A549 (cell line): ENCODE measurements at regions not wholly inside any gene's neighbourhood (a gene's known extent, or its start where the extent isn't known, plus 50 kb on each side); places are given as distances from the start of the nearest gene placed in this dataset.

Source experiments
- ATAC-seq, 2 experiments: fragments of 200-7000 bp in 1 of 2; fragments of >200 bp in 1 of 2; cut with Nextera tagmentation in 1 of 2; cut with Tn5 transposase in 1 of 2; 3 replicates each; pipeline versions ENCODE4 v1.8.0 to v1.9.1; 2018 to 2020; ENCODE audit warnings: mild to moderate bottlenecking in 1 of 2, moderate library complexity in 1 of 2
- CTCF ChIA-PET: fragments of 300-600 bp; sonication (Branson Sonifier 250); formaldehyde crosslinking; extraction: SDS; loops from one replicate; lab custom pipeline; 2021; ENCODE audit warnings: antibody characterized with exemption, inconsistent platforms; lab: Yijun Ruan, JAX
- POLR2A ChIA-PET: fragments of 350-600 bp; formaldehyde crosslinking; extraction: SDS; loops from one replicate; lab custom pipeline; 2021; ENCODE audit warnings: antibody characterized with exemption, inconsistent platforms; lab: Yijun Ruan, JAX
- DNase-seq, 2 experiments: peaks; one replicate each; pipeline versions ENCODE4 v3.0.0 to v3.0.0-alpha.2; 2011 to 2016; ENCODE audit warnings: low read depth in 1 of 2, low spot score in 1 of 2
- FAIRE-seq: peaks from 2 replicates; lab custom pipeline; 2011; peaks lifted over from hg19 to GRCh38; lab: Jason Lieb, UNC
- H3K27ac ChIP-seq, 2 experiments: fragments of >200 bp; sonication (Bioruptor Twin); formaldehyde crosslinking; 3 replicates each; pipeline ENCODE4 v1.5.1; 2016 to 2017
- H3K4me1 ChIP-seq: fragments of >200 bp; sonication (Bioruptor Twin); formaldehyde crosslinking; 3 replicates; pipeline ENCODE4 v1.6.1; 2016
- H3K4me2 ChIP-seq: fragments of >200 bp; sonication (Bioruptor Twin); formaldehyde crosslinking; 3 replicates; pipeline ENCODE4 v1.6.1; 2016
- H3K4me3 ChIP-seq: fragments of >200 bp; sonication (Bioruptor Twin); formaldehyde crosslinking; 3 replicates; pipeline ENCODE4 v1.5.1; 2016
- H3K9me3 ChIP-seq: fragments of >200 bp; sonication (Bioruptor Twin); formaldehyde crosslinking; 3 replicates; pipeline ENCODE4 v1.6.1; 2016
- ATOH8 ChIP-seq: fragments of 250-450 bp; sonication (Bioruptor Pico); IDR thresholded peaks from 2 replicates; pipeline ENCODE4 v1.5.0; 2020; ENCODE audit warnings: low read depth, mild to moderate bottlenecking, moderate library complexity
- BCL3 ChIP-seq: fragments of >200 bp; sonication (Bioruptor Twin); formaldehyde crosslinking; IDR thresholded peaks from 3 replicates; pipeline ENCODE4 v1.6.1; 2016
- CHD2 ChIP-seq: fragments of 150-350 bp; IDR thresholded peaks from 2 replicates; pipeline ENCODE4 v1.6.1; 2014; ENCODE audit warnings: low read length; ENCODE audit not compliant: partially characterized antibody
- EHF ChIP-seq: fragments of 250-450 bp; sonication (Bioruptor Pico); IDR thresholded peaks from 2 replicates; pipeline ENCODE4 v1.5.0; 2020; ENCODE audit warnings: mild to moderate bottlenecking
- EHMT2 ChIP-seq: fragments of 200-600 bp; sonication (generic); IDR thresholded peaks from 2 replicates; pipeline ENCODE4 v1.6.1; 2016; ENCODE audit warnings: antibody characterized with exemption, low read depth, mild to moderate bottlenecking, moderate library complexity
- FOSB ChIP-seq: fragments of 250-450 bp; sonication (Bioruptor Pico); IDR thresholded peaks from 2 replicates; pipeline ENCODE4 v1.5.0; 2020; ENCODE audit warnings: mild to moderate bottlenecking, moderate library complexity
- HDAC2 ChIP-seq: fragments of 200-600 bp; sonication (generic); IDR thresholded peaks from 2 replicates; pipeline ENCODE4 v1.6.1; 2016
- HEYL ChIP-seq: fragments of 250-450 bp; sonication (Bioruptor Pico); IDR thresholded peaks from 2 replicates; pipeline ENCODE4 v1.8.0; 2021; ENCODE audit warnings: mild to moderate bottlenecking, moderate library complexity
- HMGXB4 ChIP-seq: fragments of 250-450 bp; sonication (Bioruptor Pico); IDR thresholded peaks from 2 replicates; pipeline ENCODE4 v1.5.0; 2021; ENCODE audit warnings: mild to moderate bottlenecking, moderate library complexity, borderline replicate concordance
- HOXA7 ChIP-seq: fragments of 250-450 bp; sonication (Bioruptor Pico); IDR thresholded peaks from 2 replicates; pipeline ENCODE4 v1.5.0; 2020; ENCODE audit warnings: mild to moderate bottlenecking, moderate library complexity
- HOXB13 ChIP-seq: fragments of 250-450 bp; sonication (Bioruptor Pico); IDR thresholded peaks from 2 replicates; pipeline ENCODE4 v1.5.0; 2020; ENCODE audit warnings: low read depth, mild to moderate bottlenecking, moderate library complexity
- HOXB5 ChIP-seq: fragments of 250-450 bp; sonication (Bioruptor Pico); IDR thresholded peaks from 2 replicates; pipeline ENCODE4 v1.5.0; 2020; ENCODE audit warnings: mild to moderate bottlenecking, moderate library complexity
- JUNB ChIP-seq: fragments of >200 bp; sonication (Bioruptor Twin); formaldehyde crosslinking; IDR thresholded peaks from 2 replicates; pipeline ENCODE4 v1.6.1; 2016
- KDM1A ChIP-seq: fragments of 200-600 bp; sonication (generic); IDR thresholded peaks from 2 replicates; pipeline ENCODE4 v1.6.1; 2016; ENCODE audit warnings: low read depth, mild to moderate bottlenecking
- KDM5A ChIP-seq: fragments of 200-600 bp; sonication (generic); IDR thresholded peaks from 2 replicates; pipeline ENCODE4 v1.6.1; 2016; ENCODE audit warnings: antibody characterized with exemption, mild to moderate bottlenecking
- NFE2L2 ChIP-seq: fragments of 150-350 bp; conservative IDR thresholded peaks from 2 replicates; pipeline ENCODE4 v1.6.1; 2014; ENCODE audit warnings: low read length
- NPAS2 ChIP-seq: fragments of 250-450 bp; sonication (Bioruptor Pico); IDR thresholded peaks from 2 replicates; pipeline ENCODE4 v1.8.0; 2022; ENCODE audit warnings: mild to moderate bottlenecking, moderate library complexity, borderline replicate concordance
- PHF8 ChIP-seq: fragments of 200-600 bp; sonication (generic); IDR thresholded peaks from 2 replicates; pipeline ENCODE4 v1.6.1; 2016; ENCODE audit warnings: low read depth, mild to moderate bottlenecking, antibody characterized with exemption, moderate library complexity, borderline replicate concordance
- POLR2A ChIP-seq: IDR thresholded peaks from 2 replicates; pipeline ENCODE4 v1.6.1; 2012; ENCODE audit warnings: mild to moderate bottlenecking, low read length
- RARB ChIP-seq: fragments of 250-450 bp; sonication (Bioruptor Pico); IDR thresholded peaks from 2 replicates; pipeline ENCODE4 v1.8.0; 2021; ENCODE audit warnings: mild to moderate bottlenecking, moderate library complexity
- RCOR1 ChIP-seq: fragments of 150-350 bp; IDR thresholded peaks from 2 replicates; pipeline ENCODE4 v1.6.1; 2014; ENCODE audit warnings: antibody characterized with exemption, low read length, low read depth
- RFX5 ChIP-seq: fragments of 450-650 bp; IDR thresholded peaks from 2 replicates; pipeline ENCODE4 v1.7.1; 2014; ENCODE audit warnings: antibody characterized with exemption, mild to moderate bottlenecking, moderate library complexity
- RNF2 ChIP-seq: fragments of 200-600 bp; sonication (generic); IDR thresholded peaks from 2 replicates; pipeline ENCODE4 v1.6.1; 2016; ENCODE audit warnings: low read depth, mild to moderate bottlenecking, antibody characterized with exemption, moderate library complexity, borderline replicate concordance
- SREBF2 ChIP-seq: fragments of 450-650 bp; IDR thresholded peaks from 2 replicates; pipeline ENCODE4 v1.6.1; 2014; ENCODE audit warnings: mild to moderate bottlenecking, moderate library complexity
- TP53 ChIP-seq: fragments of 250-450 bp; sonication (Bioruptor Pico); IDR thresholded peaks from 2 replicates; pipeline ENCODE4 v1.5.0; 2021; ENCODE audit warnings: mild to moderate bottlenecking, moderate library complexity
- USF2 ChIP-seq: fragments of 450-650 bp; IDR thresholded peaks from 2 replicates; pipeline ENCODE4 v1.6.1; 2014; ENCODE audit warnings: antibody characterized with exemption
- ZFP36 ChIP-seq: fragments of 450-650 bp; IDR thresholded peaks from 2 replicates; pipeline ENCODE4 v1.6.1; 2014; ENCODE audit warnings: borderline replicate concordance; ENCODE audit not compliant: partially characterized antibody
- WGBS: methylation state at CpG from one replicate; pipeline ENCODE4 v1.1.6; 2017; ENCODE audit errors: missing lambda C conversion rate; 5-methylcytosine and 5-hydroxymethylcytosine counted together

GRCh38 chr2:64262071-64262470 lies 117.9 kb upstream of the PELI1 start:
- CTCF ChIA-PET = interaction anchor here (0.9 to 1.6 kb wide), 5 partner anchors 13 to 212 kb away, joined by 3 to 11 read pairs (median 3); no protein-coding TSS in a partner anchor

GRCh38 chr2:64262816-64263215 lies 118.6 kb upstream of the PELI1 start:
- no peak for ATAC-seq
- Histone ChIP-seq H3K4me2 (no peak overlapping the region), H3K4me1 (0 out of 3 replicates have a peak, but pooled peaks cover 9% of the 10 kb centered on the region), H3K9me3 (no peaks in the 10 kb centered on the region), H3K27ac (no peak overlapping the region; a peak in 1 of 6 replicates), H3K4me3 (no peak overlapping the region)
- FAIRE-seq = no peak
- WGBS = 61% methylated on average over 3 of the region's 3 CpGs
- TF ChIP-seq KDM5A (no peak), EHMT2 (no peak), ATOH8 (CRISPR knock-in tag) (no peak), RARB (CRISPR knock-in tag) (no peak), RNF2 (no peak), SREBF2 (no peak), RFX5 (no peak), BCL3 (no peak), HOXB5 (CRISPR knock-in tag) (no peak), NFE2L2 (no peak), PHF8 (no peak), POLR2A (no peak), ZFP36 (no peak), JUNB (no peak), RCOR1 (no peak), TP53 (CRISPR knock-in tag) (no peak), USF2 (no peak), CHD2 (no peak)
- ChIA-PET CTCF (interaction anchor here (1.1 to 1.6 kb wide), 3 partner anchors 13 to 213 kb away, joined by 3 to 11 read pairs (median 4); no protein-coding TSS in a partner anchor), POLR2A (no interaction called here)
- no peak for DNase-seq

More at GRCh38 chr2:64262071-64262470, 117.9 kb upstream of the PELI1 start:
- POLR2A ChIA-PET = no interaction called here
- Histone ChIP-seq H3K27ac (no peak overlapping the region; a peak in 1 of 6 replicates), H3K4me1 (0 out of 3 replicates have a peak, but pooled peaks cover 9% of the 10 kb centered on the region), H3K4me3 (no peak overlapping the region), H3K9me3 (no peaks in the 10 kb centered on the region), H3K4me2 (peak overlapping the region; percentile 20; the same call in 2 of the 3 replicates)
- ATAC-seq (peak; percentile 67 to 82), DNase-seq (peak in 1 of 2 experiments; percentile 58), FAIRE-seq (no peak)
- WGBS = 11% methylated on average over 3 of the region's 3 CpGs
- no peak for TF ChIP-seq HOXA7
- TF ChIP-seq HEYL (CRISPR knock-in tag) = no peak
- TF ChIP-seq FOSB (CRISPR knock-in tag) = no peak
- peak; percentile 38; the same call in 1 of the 2 replicates for TF ChIP-seq HOXB5 (CRISPR knock-in tag)
- no peak for TF ChIP-seq HOXB13 (CRISPR knock-in tag)

GRCh38 chr2:64263315-64263714 lies 119.1 kb upstream of the PELI1 start:
- Histone ChIP-seq H3K4me3 (no peak overlapping the region), H3K27ac (no peak overlapping the region), H3K4me1 (0 out of 3 replicates have a peak, but pooled peaks cover 9% of the 10 kb centered on the region), H3K9me3 (no peaks in the 10 kb centered on the region), H3K4me2 (no peak overlapping the region)
- FAIRE-seq = no peak
- no peak for ATAC-seq
- ChIA-PET POLR2A (no interaction called here), CTCF (interaction anchor here (1.5 to 1.6 kb wide), 2 partner anchors 63 to 213 kb away, joined by 4 to 11 read pairs; no protein-coding TSS in a partner anchor)
- 55% methylated on average over 6 of the region's 6 CpGs for WGBS
- TF ChIP-seq ZFP36 (no peak), HDAC2 (no peak), NPAS2 (CRISPR knock-in tag) (no peak), HMGXB4 (no peak), KDM1A (no peak), EHF (CRISPR knock-in tag) (no peak), HOXB13 (CRISPR knock-in tag) (no peak), HOXA7 (no peak)
- DNase-seq = no peak
